SU-DHL-6 (cell line): ENCODE measurements at regions not wholly inside any gene's neighbourhood (a gene's known extent, or its start where the extent isn't known, plus 50 kb on each side); places are given as distances from the start of the nearest gene placed in this dataset.

Experiments
- EZH2phosphoT487 ChIP-seq: fragments of 200-600 bp; sonication (generic), shearing (Covaris generic); conservative IDR thresholded peaks from 2 replicates; pipeline ENCODE4 v1.6.1; 2018; ENCODE audit warnings: mild to moderate bottlenecking, antibody characterized with exemption, low read length, moderate library complexity, mixed read lengths
- TF ChIP-seq, protein P1 (sequence below): fragments of 200-600 bp; sonication (generic); IDR thresholded peaks from one replicate; pipeline ENCODE4 v1.5.1; 2017; ENCODE audit warnings: antibody characterized with exemption, mild to moderate bottlenecking, low read length, moderate library complexity; ENCODE audit not compliant: insufficient read depth, poor library complexity, severe bottlenecking

DNA sequence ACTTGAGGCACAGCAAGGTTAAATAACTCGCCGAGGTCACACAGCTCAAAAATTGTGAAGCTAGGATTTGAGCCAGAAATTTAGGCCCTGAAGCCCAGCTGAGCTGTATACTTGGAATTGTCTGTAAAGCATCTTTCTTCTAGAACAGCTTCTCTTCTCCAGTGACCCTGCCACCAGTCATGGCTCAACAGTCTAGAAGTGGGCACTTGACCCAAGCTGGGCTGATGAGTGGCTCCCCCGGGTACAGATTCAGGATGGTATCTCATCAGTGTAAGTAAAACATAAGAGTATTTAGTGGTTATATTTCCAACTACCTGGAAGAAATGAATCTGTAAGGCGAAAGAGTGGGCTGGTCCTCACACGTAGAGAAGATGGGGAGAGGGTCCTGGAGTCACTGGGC lies 243.9 kb upstream of the GPR26 start:
- TF ChIP-seq, protein P1, sequence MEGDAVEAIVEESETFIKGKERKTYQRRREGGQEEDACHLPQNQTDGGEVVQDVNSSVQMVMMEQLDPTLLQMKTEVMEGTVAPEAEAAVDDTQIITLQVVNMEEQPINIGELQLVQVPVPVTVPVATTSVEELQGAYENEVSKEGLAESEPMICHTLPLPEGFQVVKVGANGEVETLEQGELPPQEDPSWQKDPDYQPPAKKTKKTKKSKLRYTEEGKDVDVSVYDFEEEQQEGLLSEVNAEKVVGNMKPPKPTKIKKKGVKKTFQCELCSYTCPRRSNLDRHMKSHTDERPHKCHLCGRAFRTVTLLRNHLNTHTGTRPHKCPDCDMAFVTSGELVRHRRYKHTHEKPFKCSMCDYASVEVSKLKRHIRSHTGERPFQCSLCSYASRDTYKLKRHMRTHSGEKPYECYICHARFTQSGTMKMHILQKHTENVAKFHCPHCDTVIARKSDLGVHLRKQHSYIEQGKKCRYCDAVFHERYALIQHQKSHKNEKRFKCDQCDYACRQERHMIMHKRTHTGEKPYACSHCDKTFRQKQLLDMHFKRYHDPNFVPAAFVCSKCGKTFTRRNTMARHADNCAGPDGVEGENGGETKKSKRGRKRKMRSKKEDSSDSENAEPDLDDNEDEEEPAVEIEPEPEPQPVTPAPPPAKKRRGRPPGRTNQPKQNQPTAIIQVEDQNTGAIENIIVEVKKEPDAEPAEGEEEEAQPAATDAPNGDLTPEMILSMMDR: no peak
- no peak for TF ChIP-seq EZH2phosphoT487
